Right lobe of liver (tissue), 4 donors: ENCODE measurements at regions not wholly inside any gene's neighbourhood (a gene's known extent, or its start where the extent isn't known, plus 50 kb on each side); places are given as distances from the start of the nearest gene placed in this dataset.

Experiments
- CTCF ChIP-seq, 4 donors: fragments of 200-600 bp in 3 of 4; fragments of 450-650 bp in 1 of 4; IDR thresholded peaks; one replicate each; pipeline versions ENCODE4 v1.5.1 to v1.8.0; 2016 to 2022; ENCODE audit warnings: antibody characterized with exemption in 4 of 4, mild to moderate bottlenecking in 2 of 4
- POLR2A ChIP-seq: fragments of 450-650 bp; IDR thresholded peaks from one replicate; pipeline ENCODE4 v1.6.1; 2017; ENCODE audit warnings: antibody characterized with exemption, mild to moderate bottlenecking
- donor health status: DM: no; HTN: no; CAD: no.
- donor health status: DM: no; HTN: no; CAD: no.
- donor health status: DM: no; HTN: yes; CAD: no.

DNA sequence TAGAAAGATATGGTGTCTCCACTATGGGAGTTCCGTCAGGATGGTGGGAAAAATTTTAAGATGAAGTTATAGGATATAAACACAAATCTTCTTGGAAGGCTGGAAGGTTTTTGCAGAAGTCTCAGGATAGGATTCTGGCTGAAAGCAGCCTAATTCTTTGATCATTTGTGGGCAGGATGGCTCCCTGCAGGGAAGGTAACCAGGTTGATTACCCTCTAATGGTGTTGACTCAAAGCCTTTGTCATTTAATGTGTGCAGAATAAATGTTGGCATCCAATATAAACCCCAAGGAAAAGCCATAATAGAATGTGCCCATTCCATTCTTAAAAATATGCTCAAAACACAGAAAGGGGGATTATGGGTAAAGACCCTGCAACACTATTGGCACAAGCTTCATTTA is 204.3 kb downstream of the EPM2A start:
- no peak for TF ChIP-seq CTCF (IDR thresholded peaks at IDR 0.05)
- no peak for TF ChIP-seq POLR2A
